ENCODE measurements at regions not wholly inside any gene's neighbourhood (a gene's known extent, or its start where the extent isn't known, plus 50 kb on each side); places are given as distances from the start of the nearest gene placed in this dataset.

DNA sequence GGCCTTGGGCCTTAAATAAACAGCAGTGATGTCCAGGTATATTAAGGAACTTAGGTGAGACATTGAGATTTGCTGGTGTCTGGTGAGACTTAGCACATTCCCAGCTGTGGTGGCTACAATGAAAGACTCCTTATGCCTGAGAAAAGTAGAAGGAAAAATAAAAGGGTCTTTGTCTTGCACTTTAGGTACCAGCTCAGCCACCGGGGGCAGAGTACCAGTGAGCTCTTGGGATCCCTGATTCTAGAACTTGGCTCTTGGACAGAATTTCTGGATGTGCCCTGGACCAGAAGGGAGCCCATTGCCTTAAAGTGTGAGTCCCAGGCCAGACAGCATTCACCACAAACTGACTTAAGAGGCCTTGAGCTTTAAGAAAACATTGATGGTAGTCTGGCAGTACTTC, 1038.7 kb downstream of the SORCS3 start:
- no peak overlapping the region for H3K56ac ChIP-seq (replicated peaks; ENCODE audit: insufficient read length, low read depth, low read length)
- TF ChIP-seq BACH1 (IDR thresholded peaks at IDR 0.05; ENCODE audit: low read length) (no peak), EGR1 (IDR thresholded peaks at IDR 0.05; ENCODE audit: borderline replicate concordance, low read depth, low read length) (no peak), BRCA1 (IDR thresholded peaks at IDR 0.05; ENCODE audit: low read depth, low read length) (no peak), JUND (IDR thresholded peaks at IDR 0.05; ENCODE audit: low read length) (no peak), SIN3A (conservative IDR thresholded peaks at IDR 0.05 in 1 of 2, IDR thresholded peaks at IDR 0.05 in 1 of 2; ENCODE audit: low read depth in 1 of 2, low read length in 2 of 2) (no peak)

More for the DNA sequence above, 1038.7 kb downstream of the SORCS3 start:
- Histone ChIP-seq H3K18ac (ENCODE audit: extremely low read depth, low read length) (no peak overlapping the region), H2BK15ac (ENCODE audit: low read length) (no peak overlapping the region), H2AFZ (ENCODE audit: low read length) (no peak overlapping the region), H4K5ac (ENCODE audit: insufficient read length, low read depth, low read length) (no peak overlapping the region), H3K27me3 (replicated peaks in 1 of 4; ENCODE audit: control insufficient read depth in 3 of 4, extremely low read depth in 1 of 4, insufficient read depth in 3 of 4, low read length in 3 of 4) (no peaks in the 10 kb centered on the region), H4K8ac (ENCODE audit: extremely low read depth, insufficient read depth, low read length) (no peak overlapping the region), H3K23ac (ENCODE audit: insufficient read length) (no peak overlapping the region), H3K9ac (replicated peaks in 1 of 4; ENCODE audit: extremely low read depth in 1 of 4, low read depth in 3 of 4, low read length in 3 of 4) (no peak overlapping the region), H3K4me1 (replicated peaks in 1 of 4; ENCODE audit: control insufficient read depth in 3 of 4, insufficient read depth in 4 of 4, low read length in 3 of 4) (peaks cover 0 to 8% (median 3%) of the 10 kb centered on the region in 4 experiments; a peak in 2 of 7 replicates), H2BK120ac (replicated peaks; ENCODE audit: low read depth, low read length) (no peak overlapping the region), H4K20me1 (replicated peaks in 1 of 2; ENCODE audit: control insufficient read depth in 1 of 2, insufficient read depth in 2 of 2, low read length in 2 of 2) (no peaks in the 10 kb centered on the region), H3K4me2 (ENCODE audit: insufficient read depth in 1 of 2, low read depth in 2 of 2, low read length in 2 of 2) (no peak overlapping the region), H2BK5ac (ENCODE audit: low read depth, low read length) (no peak overlapping the region), H2AK5ac (ENCODE audit: low read depth, low read length) (no peak overlapping the region), H3K14ac (ENCODE audit: insufficient read length) (no peak overlapping the region), H3K23me2 (ENCODE audit: low read depth, low read length) (no peaks in the 10 kb centered on the region), H2BK20ac (ENCODE audit: low read length) (no peak overlapping the region), H3K27ac (ENCODE audit: low read depth, low read length) (no peak overlapping the region), H3K79me2 (ENCODE audit: control insufficient read depth in 1 of 2, insufficient read depth in 2 of 2, low read length in 2 of 2) (no peaks in the 10 kb centered on the region), H3K4ac (replicated peaks; ENCODE audit: insufficient read length, low read depth, low read length) (no peak overlapping the region), H4K91ac (replicated peaks; ENCODE audit: insufficient read length, low read length) (no peak overlapping the region), H3K4me3 (ENCODE audit: extremely low read depth in 1 of 4, insufficient read depth in 2 of 4, low read depth in 3 of 4, low read length in 4 of 4) (no peak overlapping the region), H3K79me1 (ENCODE audit: low read depth, low read length) (no peaks in the 10 kb centered on the region), H2BK12ac (ENCODE audit: low read depth, low read length) (no peak overlapping the region), H3K9me3 (ENCODE audit: insufficient read depth in 2 of 2, low read depth in 1 of 2, low read length in 1 of 2) (peaks cover 0 to 7% of the 10 kb centered on the region in 2 experiments; a peak in 1 of 4 replicates), H3K36me3 (ENCODE audit: control insufficient read depth in 2 of 4, insufficient read depth in 4 of 4, low read length in 3 of 4) (no peaks in the 10 kb centered on the region)
- POLR2A ChIA-PET (ENCODE audit: partially characterized antibody) = no interaction called here
- WGBS, 2 experiments (ENCODE audit: extremely low coverage in 1 of 2, insufficient coverage in 1 of 2, insufficient read length in 1 of 2, insufficient replicate concordance in 2 of 2, low coverage in 1 of 2, low lambda C conversion rate in 2 of 2, missing lambda C conversion rate in 1 of 2) = 92% methylated on average over 1 of the region's 1 CpG; no CpG with 5 or more reads in 1 of the 2 experiments
- DNase-seq (ENCODE audit: low read depth in 1 of 2, low spot score in 2 of 2) = no peak
- FAIRE-seq = no peak
- CTCF ChIA-PET (ENCODE audit: partially characterized antibody) = interaction anchor here (0.6 to 2.6 kb wide), 13 partner anchors 9 to 616 kb away, joined by 3 to 14 read pairs (median 3); no protein-coding TSS in a partner anchor
